MM.1S (cell line): ENCODE measurements at regions not wholly inside any gene's neighbourhood (a gene's known extent, or its start where the extent isn't known, plus 50 kb on each side); places are given as distances from the start of the nearest gene placed in this dataset.
"Not testable (repeated sequence)": the region's sequence is repeated elsewhere in the genome, so short reads cannot be mapped to it uniquely, and the experiment has no call there.

Source experiments
- DNase-seq: peaks from one replicate; pipeline ENCODE4 v3.0.0-alpha.2; 2015
- H2AFZ ChIP-seq: fragments of 300-600 bp; sonication (generic); 2 replicates; pipeline ENCODE4 v1.6.0; 2016; ENCODE audit warnings: antibody characterized with exemption, low read length
- H3F3A ChIP-seq: fragments of 300-600 bp; sonication (generic); 2 replicates; pipeline ENCODE4 v1.6.1; 2016; ENCODE audit warnings: mild to moderate bottlenecking, antibody characterized with exemption, low read length, moderate library complexity, mixed read lengths; ENCODE audit not compliant: insufficient read depth
- H3K27ac ChIP-seq: fragments of 300-600 bp; sonication (generic); 2 replicates; pipeline ENCODE4 v1.5.1; 2016; ENCODE audit warnings: mild to moderate bottlenecking, low read length
- H3K27me3 ChIP-seq: fragments of 300-600 bp; sonication (generic); replicated peaks from 2 replicates; pipeline ENCODE4 v1.6.0; 2016; ENCODE audit warnings: low read length; ENCODE audit not compliant: insufficient read depth
- H3K36me3 ChIP-seq: fragments of 300-600 bp; sonication (generic); replicated peaks from 2 replicates; pipeline ENCODE4 v1.6.1; 2016; ENCODE audit warnings: mild to moderate bottlenecking, low read length, mixed read lengths; ENCODE audit not compliant: insufficient read depth
- H3K4me1 ChIP-seq: fragments of 300-600 bp; sonication (generic); 2 replicates; pipeline ENCODE4 v1.6.1; 2016; ENCODE audit warnings: low read length, mixed read lengths
- H3K4me2 ChIP-seq: fragments of 300-600 bp; sonication (generic); 2 replicates; pipeline ENCODE4 v1.6.0; 2016; ENCODE audit warnings: low read depth, low read length
- H3K4me3 ChIP-seq: fragments of 300-600 bp; sonication (generic); 2 replicates; pipeline ENCODE4 v1.5.1; 2016; ENCODE audit warnings: low read length, mixed read lengths
- H3K79me2 ChIP-seq: fragments of 300-600 bp; sonication (generic); 2 replicates; pipeline ENCODE4 v1.6.1; 2016; ENCODE audit warnings: mixed run types, low read length, mixed read lengths
- H3K9ac ChIP-seq: fragments of 300-600 bp; sonication (generic); 2 replicates; pipeline ENCODE4 v1.6.1; 2016; ENCODE audit warnings: low read length, mixed read lengths
- H3K9me2 ChIP-seq: fragments of 300-600 bp; sonication (generic); replicated peaks from 2 replicates; pipeline ENCODE4 v1.6.1; 2016; ENCODE audit warnings: mild to moderate bottlenecking, low read length, mixed read lengths; ENCODE audit not compliant: insufficient read depth
- H3K9me3 ChIP-seq: fragments of 300-600 bp; sonication (generic); replicated peaks from 2 replicates; pipeline ENCODE4 v1.6.1; 2016; ENCODE audit warnings: mild to moderate bottlenecking, low read length, mixed read lengths; ENCODE audit not compliant: insufficient read depth
- H4K20me1 ChIP-seq: fragments of 300-600 bp; sonication (generic); 2 replicates; pipeline ENCODE4 v1.6.1; 2016; ENCODE audit warnings: mild to moderate bottlenecking, low read length, moderate library complexity, mixed read lengths; ENCODE audit not compliant: insufficient read depth
- EZH2 ChIP-seq: fragments of 300-600 bp; sonication (generic); optimal IDR thresholded peaks from 2 replicates; pipeline ENCODE3; 2017; ENCODE audit warnings: low read depth, mild to moderate bottlenecking, antibody characterized with exemption, low read length, mixed read lengths
- EZH2phosphoT487 ChIP-seq: fragments of 300-600 bp; sonication (generic); IDR thresholded peaks from 2 replicates; pipeline ENCODE4 v1.6.1; 2018; ENCODE audit warnings: antibody characterized with exemption, low read length
- TF ChIP-seq, protein P1 (sequence below): fragments of 300-600 bp; sonication (generic); IDR thresholded peaks from 2 replicates; pipeline ENCODE4 v1.5.1; 2016; ENCODE audit warnings: antibody characterized with exemption, low read length, mixed read lengths

DNA sequence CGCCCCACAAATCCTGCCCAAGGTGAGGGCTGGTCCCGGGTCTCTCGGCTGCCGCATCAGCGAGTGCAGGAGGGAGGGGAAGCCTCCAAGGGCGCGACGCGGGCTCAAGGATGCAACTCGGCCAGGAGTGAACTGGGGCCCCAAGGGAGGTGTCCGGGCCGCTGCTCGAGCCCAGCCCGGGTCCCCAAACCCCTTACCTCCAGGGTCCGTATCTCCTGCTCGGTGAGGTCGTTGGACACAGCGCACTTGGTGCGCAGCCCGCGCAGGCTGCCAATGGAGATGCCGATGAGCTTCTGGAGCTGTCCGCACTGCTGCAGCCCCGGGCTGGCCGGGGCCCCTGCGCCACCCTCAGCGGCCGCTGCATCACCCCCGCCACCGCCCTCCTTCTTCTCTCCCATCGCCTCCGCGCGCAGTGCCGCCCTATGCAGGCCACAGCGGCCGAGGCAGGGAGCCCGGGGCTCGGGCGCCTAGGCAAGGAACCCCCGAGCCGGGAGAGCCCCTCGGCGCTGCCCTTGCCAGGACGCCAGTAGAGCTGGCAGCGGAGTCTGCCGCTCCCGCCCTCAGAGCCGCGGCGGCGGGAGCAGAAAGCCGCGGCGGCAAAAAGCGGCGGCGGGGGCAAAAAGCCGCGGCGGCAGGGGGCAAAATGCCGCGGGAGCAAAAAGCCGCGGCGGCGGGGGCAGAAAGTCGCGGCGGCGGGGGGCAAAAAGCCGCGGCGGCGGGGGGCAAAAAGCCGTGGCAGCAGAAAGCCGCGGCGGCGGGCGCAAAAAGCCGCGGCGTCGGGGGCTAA is 135.1 kb downstream of the ZNF92 start:
- H3F3A ChIP-seq, H3K9me2 ChIP-seq, H3K36me3 ChIP-seq, DNase-seq, H3K27ac ChIP-seq, H3K4me1 ChIP-seq, H4K20me1 ChIP-seq, H3K9me3 ChIP-seq, H3K79me2 ChIP-seq: not testable (repeated sequence)
- peaks cover 15% of the 10 kb centered on the region for H3K27me3 ChIP-seq
- peak overlapping the region; percentile 62 for H3K4me3 ChIP-seq
- peak overlapping the region; percentile 85; the same call in 1 of the 2 replicates for H3K4me2 ChIP-seq
- H3K9ac ChIP-seq, result peak overlapping the region; percentile 48; the same call in 1 of the 2 replicates
- H2AFZ ChIP-seq, result peak overlapping the region; percentile 81; the same call in 1 of the 2 replicates

DNA sequence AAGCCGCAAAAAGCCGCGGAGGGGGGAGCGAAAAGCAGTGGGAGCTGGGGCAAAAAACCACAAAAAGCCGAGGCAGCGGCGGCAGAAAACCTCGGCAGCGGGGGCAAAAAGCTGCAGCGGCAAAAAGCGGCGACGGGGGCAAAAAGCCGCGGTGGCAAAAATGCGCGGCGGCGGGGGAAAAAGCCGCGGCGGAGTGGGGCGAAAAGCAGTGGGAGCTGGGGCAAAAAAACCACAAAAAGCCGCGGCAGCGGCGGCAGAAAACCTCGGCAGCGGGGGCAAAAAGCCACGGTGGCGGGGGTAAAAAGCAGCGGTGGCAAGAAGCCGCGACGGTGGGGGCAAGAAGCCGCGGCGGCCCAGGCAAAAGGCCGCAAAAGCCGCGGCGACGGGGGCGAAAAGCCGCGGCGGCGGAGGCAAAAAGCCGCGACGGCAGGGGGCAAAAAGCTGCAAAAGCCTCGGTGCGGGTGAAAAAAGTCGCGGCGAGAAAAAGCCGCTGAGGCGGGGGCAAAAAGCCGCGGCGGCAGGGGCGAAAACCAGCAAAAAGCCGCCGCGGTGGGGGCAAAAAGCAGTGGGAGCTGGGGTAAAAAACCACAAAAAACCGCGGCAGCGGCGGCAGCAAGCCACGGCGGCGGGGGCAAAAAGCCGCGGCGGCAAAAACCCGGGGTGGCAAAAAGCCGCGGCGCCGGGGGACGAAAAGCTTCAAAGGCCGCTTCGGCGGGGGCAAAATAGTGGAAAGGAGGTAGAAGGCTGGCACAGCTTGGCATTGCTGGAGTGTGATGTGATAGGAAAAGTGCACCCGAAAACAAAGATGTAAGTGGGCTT is 135.9 kb downstream of the ZNF92 start:
- Histone ChIP-seq H3K4me2 (peak overlapping the region; percentile 85), H3K79me2 (no peaks in the 10 kb centered on the region)
- DNase-seq, result peak; percentile 22

DNA sequence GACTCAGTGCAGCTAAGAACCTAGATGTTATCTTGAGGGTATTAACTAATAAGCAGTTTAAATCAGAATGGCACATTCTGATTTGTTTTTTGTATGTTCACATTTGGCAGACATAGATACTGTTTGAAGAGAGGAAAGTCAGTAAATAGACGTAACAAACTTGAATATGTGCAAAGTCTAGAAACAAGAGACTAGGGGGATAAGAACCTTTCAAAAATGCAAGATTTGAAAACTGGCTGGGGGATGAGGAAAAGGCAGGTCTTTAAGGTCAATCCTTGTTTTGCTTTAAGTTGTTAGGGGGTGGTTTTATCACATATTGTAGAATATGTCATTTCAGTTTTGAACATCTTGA is 136.5 kb downstream of the ZNF92 start:
- H4K20me1 ChIP-seq, H3K79me2 ChIP-seq, H3K27ac ChIP-seq, H3K9me2 ChIP-seq, H3K9me3 ChIP-seq, H3K36me3 ChIP-seq, H3K4me1 ChIP-seq, H3K4me3 ChIP-seq, DNase-seq, H3K9ac ChIP-seq, H2AFZ ChIP-seq, H3F3A ChIP-seq: not testable (repeated sequence)
- Histone ChIP-seq H3K27me3 (peaks cover 15% of the 10 kb centered on the region), H3K4me2 (peak overlapping the region; percentile 85; the same call in 1 of the 2 replicates)

More for the DNA sequence above, 135.9 kb downstream of the ZNF92 start:
- Histone ChIP-seq H3K27me3 (peaks cover 15% of the 10 kb centered on the region), H4K20me1 (no peaks in the 10 kb centered on the region), H2AFZ (peak overlapping the region; percentile 81), H3F3A (no peaks in the 10 kb centered on the region), H3K27ac (no peak overlapping the region), H3K4me1 (no peaks in the 10 kb centered on the region), H3K9me2 (no peaks in the 10 kb centered on the region), H3K9ac (peak overlapping the region; percentile 48; the same call in 1 of the 2 replicates), H3K9me3 (no peaks in the 10 kb centered on the region), H3K4me3 (peak overlapping the region; percentile 62), H3K36me3 (no peaks in the 10 kb centered on the region)
- TF ChIP-seq, protein P1, sequence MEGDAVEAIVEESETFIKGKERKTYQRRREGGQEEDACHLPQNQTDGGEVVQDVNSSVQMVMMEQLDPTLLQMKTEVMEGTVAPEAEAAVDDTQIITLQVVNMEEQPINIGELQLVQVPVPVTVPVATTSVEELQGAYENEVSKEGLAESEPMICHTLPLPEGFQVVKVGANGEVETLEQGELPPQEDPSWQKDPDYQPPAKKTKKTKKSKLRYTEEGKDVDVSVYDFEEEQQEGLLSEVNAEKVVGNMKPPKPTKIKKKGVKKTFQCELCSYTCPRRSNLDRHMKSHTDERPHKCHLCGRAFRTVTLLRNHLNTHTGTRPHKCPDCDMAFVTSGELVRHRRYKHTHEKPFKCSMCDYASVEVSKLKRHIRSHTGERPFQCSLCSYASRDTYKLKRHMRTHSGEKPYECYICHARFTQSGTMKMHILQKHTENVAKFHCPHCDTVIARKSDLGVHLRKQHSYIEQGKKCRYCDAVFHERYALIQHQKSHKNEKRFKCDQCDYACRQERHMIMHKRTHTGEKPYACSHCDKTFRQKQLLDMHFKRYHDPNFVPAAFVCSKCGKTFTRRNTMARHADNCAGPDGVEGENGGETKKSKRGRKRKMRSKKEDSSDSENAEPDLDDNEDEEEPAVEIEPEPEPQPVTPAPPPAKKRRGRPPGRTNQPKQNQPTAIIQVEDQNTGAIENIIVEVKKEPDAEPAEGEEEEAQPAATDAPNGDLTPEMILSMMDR, result no peak
- TF ChIP-seq EZH2phosphoT487 (no peak), EZH2 (peak; percentile 63)

DNA sequence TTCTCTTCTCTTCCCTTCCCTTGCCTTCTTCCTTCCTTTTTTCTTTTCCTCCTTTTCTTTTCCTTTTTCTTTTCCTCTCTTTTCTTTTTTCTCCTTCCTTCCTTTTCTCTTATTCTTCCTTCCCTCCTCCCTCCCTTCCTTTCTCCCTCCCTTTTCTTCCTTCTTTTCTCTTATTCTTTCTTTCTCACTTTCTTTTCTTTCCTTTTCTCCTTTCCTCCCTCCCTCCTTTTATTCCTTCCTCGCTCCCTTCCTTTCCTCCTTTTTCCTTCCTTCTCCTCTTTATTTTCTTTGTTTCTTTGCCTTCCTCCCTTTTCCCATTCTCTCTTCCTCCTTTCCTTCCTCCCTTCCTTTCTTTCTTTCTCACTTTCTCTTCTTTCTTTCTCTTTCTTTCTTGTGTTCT is 146.1 kb downstream of the ZNF92 start:
- H3K36me3 ChIP-seq, H4K20me1 ChIP-seq, H3K9me3 ChIP-seq, H3K9ac ChIP-seq, H3K4me1 ChIP-seq, H3K79me2 ChIP-seq, H3K4me3 ChIP-seq, DNase-seq, H3F3A ChIP-seq, H3K9me2 ChIP-seq, H2AFZ ChIP-seq, H3K4me2 ChIP-seq, H3K27me3 ChIP-seq, H3K27ac ChIP-seq: not testable (repeated sequence)

DNA sequence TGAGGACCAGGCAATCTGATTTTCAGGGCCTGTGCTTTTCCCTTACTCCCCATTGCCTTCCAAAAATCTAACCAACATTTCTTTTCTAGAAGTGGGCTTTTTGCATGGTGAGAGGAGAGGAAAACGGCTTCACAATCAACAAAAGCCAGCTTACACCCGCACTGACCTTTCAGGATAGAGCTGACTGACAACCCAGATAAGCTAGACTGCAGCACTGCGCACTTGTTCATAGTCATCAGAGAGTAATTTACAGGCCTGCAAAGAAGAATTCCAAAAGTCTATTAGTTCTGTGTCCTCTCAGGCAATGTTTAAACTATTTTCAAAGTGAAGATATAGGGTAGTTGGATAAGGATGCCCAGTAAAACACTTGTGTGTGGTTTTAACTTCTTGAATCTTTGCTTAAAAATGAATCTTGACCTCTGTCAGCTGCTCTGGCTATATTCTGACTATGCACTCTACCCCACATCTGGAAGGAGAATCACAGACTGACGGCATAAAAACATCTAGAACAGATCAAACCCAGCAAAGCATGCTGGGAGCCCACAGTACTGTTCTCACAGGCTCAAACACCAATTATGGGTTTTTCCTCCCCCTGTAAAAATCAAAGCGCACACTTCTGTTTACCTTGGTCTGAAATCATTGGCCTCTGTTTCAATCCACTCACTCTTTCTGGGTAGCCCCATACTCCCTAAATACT is 172.0 kb downstream of the ZNF92 start:
- H3K36me3 ChIP-seq, H3K4me2 ChIP-seq, H3K27ac ChIP-seq, H4K20me1 ChIP-seq, DNase-seq, H3K9me3 ChIP-seq, H3K27me3 ChIP-seq, H3K9me2 ChIP-seq, H3F3A ChIP-seq, H3K4me1 ChIP-seq, H3K9ac ChIP-seq, H3K4me3 ChIP-seq, H2AFZ ChIP-seq, H3K79me2 ChIP-seq: not testable (repeated sequence)

DNA sequence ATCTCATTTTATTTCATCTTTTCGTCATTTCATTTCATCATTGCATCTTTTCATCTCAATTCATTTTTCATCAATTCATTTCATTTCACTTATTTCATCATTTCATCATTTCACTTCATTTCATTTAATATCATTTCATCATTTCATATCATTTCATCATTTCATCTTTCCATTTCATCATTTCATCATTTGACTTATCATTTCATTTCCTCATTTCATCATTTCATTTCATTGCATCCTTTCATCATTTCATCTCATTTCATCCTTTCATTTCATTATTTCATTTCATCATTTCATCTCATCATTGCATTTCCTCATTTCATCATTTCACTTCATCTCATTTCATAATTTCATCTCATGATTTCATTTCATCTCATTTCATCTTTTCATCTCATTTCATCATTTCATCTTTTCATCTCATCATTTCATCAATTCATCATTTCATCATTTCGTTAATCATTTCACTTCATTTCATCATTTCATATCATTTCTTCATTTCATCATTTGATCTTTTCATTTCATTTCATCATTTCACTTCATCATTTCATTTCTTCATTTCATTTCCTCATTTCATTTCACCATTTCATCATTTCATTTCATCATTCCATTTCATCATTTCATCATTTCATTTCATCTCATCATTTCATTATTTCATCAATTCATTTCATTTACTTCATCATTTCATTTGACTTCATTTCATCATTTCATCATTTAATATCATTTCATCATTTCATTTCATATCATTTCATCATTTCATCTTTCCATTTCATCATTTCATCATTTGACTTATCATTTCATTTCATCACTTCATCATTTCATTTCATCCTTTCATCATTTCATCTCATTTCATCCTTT is 176.2 kb downstream of the ZNF92 start:
- H3K27me3 ChIP-seq, H3K9me3 ChIP-seq: not testable (repeated sequence)

More for the DNA sequence above, 176.2 kb downstream of the ZNF92 start:
- not testable (repeated sequence) for H3K9me2 ChIP-seq, H3F3A ChIP-seq, DNase-seq, H3K36me3 ChIP-seq, H2AFZ ChIP-seq, H3K4me3 ChIP-seq, H3K9ac ChIP-seq, H4K20me1 ChIP-seq, H3K79me2 ChIP-seq, H3K4me1 ChIP-seq, H3K4me2 ChIP-seq, H3K27ac ChIP-seq
